ENCODE measurements at regions not wholly inside any gene's neighbourhood (a gene's known extent, or its start where the extent isn't known, plus 50 kb on each side); places are given as distances from the start of the nearest gene placed in this dataset.

DNA sequence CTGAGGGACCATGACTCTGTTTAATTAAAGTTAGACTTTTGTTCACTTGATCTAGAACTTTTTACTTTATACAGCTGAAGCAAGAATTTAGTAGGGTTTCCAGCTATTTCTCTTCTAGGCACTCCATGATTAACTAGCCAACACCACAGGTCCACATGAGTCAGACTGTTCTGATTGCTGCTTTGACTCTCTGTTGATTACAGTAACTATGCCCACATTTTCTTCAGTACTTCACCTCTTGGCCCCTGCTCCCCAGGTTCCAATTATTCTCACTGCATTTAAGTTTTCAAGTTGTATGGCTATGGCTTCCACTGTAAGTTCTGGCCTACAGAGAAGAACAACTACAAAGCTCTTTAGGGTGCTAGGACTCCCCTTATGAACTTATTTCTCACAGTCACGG lies 737.2 kb upstream of the IGFBP3 start:
- H3K4me1 ChIP-seq (ENCODE audit: insufficient read depth, low read length, poor library complexity, severe bottlenecking) = no peaks in the 10 kb centered on the region
- POLR2A ChIA-PET = interaction anchor here (1.4 kb wide), 1 partner anchor 12 kb away, joined by 3 read pairs; no protein-coding TSS in a partner anchor
- H3K9me2 ChIP-seq (ENCODE audit: insufficient read depth, low read length) = no peaks in the 10 kb centered on the region
- H4K20me1 ChIP-seq (ENCODE audit: insufficient read depth, low read length) = no peaks in the 10 kb centered on the region
- intact Hi-C loops (cut with micrococcal nuclease; ENCODE audit: unreplicated experiment) = no loop called here
- no peak overlapping the region for H3K4me2 ChIP-seq (ENCODE audit: low read length)
- no TSS peak for BruUV-seq (replicated peaks)
- no peaks in the 10 kb centered on the region for H3K79me2 ChIP-seq (ENCODE audit: insufficient read depth, low read depth, low read length)
- H3K9me3 ChIP-seq (ENCODE audit: low read length) = no peaks in the 10 kb centered on the region
- H2AFZ ChIP-seq (ENCODE audit: low read length) = no peak overlapping the region
- no peak overlapping the region for H3K4me3 ChIP-seq (ENCODE audit: low read depth, low read length, poor library complexity, severe bottlenecking)
- TF ChIP-seq EZH2phosphoT487 (IDR thresholded peaks at IDR 0.05; ENCODE audit: borderline replicate concordance, low read depth, low read length) = no peak
- TF ChIP-seq, protein P1, sequence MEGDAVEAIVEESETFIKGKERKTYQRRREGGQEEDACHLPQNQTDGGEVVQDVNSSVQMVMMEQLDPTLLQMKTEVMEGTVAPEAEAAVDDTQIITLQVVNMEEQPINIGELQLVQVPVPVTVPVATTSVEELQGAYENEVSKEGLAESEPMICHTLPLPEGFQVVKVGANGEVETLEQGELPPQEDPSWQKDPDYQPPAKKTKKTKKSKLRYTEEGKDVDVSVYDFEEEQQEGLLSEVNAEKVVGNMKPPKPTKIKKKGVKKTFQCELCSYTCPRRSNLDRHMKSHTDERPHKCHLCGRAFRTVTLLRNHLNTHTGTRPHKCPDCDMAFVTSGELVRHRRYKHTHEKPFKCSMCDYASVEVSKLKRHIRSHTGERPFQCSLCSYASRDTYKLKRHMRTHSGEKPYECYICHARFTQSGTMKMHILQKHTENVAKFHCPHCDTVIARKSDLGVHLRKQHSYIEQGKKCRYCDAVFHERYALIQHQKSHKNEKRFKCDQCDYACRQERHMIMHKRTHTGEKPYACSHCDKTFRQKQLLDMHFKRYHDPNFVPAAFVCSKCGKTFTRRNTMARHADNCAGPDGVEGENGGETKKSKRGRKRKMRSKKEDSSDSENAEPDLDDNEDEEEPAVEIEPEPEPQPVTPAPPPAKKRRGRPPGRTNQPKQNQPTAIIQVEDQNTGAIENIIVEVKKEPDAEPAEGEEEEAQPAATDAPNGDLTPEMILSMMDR (conservative IDR thresholded peaks at IDR 0.05; ENCODE audit: low read length) = no peak
- H3K27ac ChIP-seq (ENCODE audit: low read depth, low read length, poor library complexity, severe bottlenecking) = no peak overlapping the region
- H3K36me3 ChIP-seq (ENCODE audit: insufficient read depth, low read length) = no peaks in the 10 kb centered on the region
- no peak for DNase-seq (ENCODE audit: low spot score)
- CTCF ChIA-PET (ENCODE audit: unreplicated experiment) = no interaction called here

DNA sequence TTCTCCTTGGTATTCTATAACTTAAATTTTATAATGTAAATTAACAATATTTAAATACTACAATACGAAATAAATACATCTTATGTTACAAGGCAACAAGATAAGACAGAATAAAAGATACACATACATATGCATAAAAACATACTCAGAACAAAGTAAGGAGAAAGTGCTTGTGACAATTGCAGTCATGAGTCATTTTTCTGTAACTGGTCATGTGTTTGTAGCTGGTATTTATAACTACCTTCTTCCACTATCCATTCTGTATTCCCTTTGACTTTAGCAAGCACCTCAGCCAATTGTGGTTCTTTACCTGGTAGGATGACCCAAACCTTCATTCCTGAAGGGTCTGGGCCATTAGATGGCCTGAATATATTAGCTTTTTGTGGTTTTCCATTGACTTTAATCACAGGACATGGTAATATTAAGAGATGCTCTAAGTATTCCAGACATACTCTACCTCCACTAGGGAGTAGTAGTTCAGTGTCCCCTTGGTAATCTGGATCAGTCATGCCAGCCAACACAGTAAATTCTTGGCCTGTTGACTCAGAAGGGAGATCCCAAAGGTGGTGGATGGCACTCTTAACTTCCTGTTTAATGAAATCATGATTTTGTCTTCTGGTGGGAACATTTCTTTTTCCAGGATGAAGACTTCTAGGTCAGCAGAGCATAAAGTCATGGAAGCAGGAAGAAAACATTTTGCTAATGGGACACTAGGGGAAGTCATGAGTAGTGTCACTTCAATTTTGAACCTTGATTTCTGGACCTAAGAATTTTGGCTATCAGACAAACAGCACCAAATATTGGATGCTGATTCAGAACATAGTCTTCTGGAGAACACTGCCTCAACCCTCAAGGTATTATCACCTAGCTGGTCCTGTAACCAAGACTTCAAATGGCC lies 733.7 kb upstream of the IGFBP3 start:
- intact Hi-C loops (cut with micrococcal nuclease; ENCODE audit: unreplicated experiment) = no loop called here
- no TSS peak for BruUV-seq (replicated peaks)
- Histone ChIP-seq H3K4me3 (ENCODE audit: low read depth, low read length, poor library complexity, severe bottlenecking) (no peak overlapping the region), H3K27ac (ENCODE audit: low read depth, low read length, poor library complexity, severe bottlenecking) (no peak overlapping the region), H3K4me1 (ENCODE audit: insufficient read depth, low read length, poor library complexity, severe bottlenecking) (no peaks in the 10 kb centered on the region), H3K9me2 (ENCODE audit: insufficient read depth, low read length) (no peaks in the 10 kb centered on the region), H3K36me3 (ENCODE audit: insufficient read depth, low read length) (no peaks in the 10 kb centered on the region), H3K4me2 (ENCODE audit: low read length) (no peak overlapping the region), H4K20me1 (ENCODE audit: insufficient read depth, low read length) (no peaks in the 10 kb centered on the region), H3K79me2 (ENCODE audit: insufficient read depth, low read depth, low read length) (no peaks in the 10 kb centered on the region), H2AFZ (ENCODE audit: low read length) (no peak overlapping the region), H3K9me3 (ENCODE audit: low read length) (no peaks in the 10 kb centered on the region)
- DNase-seq (ENCODE audit: low spot score) = no peak
- ChIA-PET CTCF (ENCODE audit: unreplicated experiment) (no interaction called here), POLR2A (no interaction called here)
- TF ChIP-seq, protein P1 (conservative IDR thresholded peaks at IDR 0.05; ENCODE audit: low read length) = no peak
- TF ChIP-seq EZH2phosphoT487 (IDR thresholded peaks at IDR 0.05; ENCODE audit: borderline replicate concordance, low read depth, low read length) = no peak

DNA sequence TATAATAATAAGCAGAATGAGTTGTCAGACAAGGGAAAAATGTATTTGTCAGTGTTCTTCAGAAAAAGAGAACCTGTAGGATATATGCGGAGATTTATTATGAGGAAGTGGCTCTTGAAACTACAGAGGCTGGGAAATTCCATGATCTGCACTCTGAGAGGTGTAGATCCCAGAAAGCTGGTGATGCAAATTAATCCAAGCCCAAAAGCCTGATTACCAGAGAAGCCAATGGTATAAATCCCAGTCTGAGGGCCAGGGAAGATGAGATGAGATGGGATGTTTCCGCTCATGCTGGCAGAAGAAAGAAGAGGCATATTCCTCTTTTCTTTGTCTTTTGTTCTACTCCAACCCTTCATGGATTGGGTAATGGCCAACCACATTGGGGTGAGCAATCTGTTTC lies 732.8 kb upstream of the IGFBP3 start:
- H2AFZ ChIP-seq (ENCODE audit: low read length) = no peak overlapping the region
- H4K20me1 ChIP-seq (ENCODE audit: insufficient read depth, low read length) = no peaks in the 10 kb centered on the region
- H3K9me3 ChIP-seq (ENCODE audit: low read length) = no peaks in the 10 kb centered on the region
- no peak for DNase-seq (ENCODE audit: low spot score)
- no peaks in the 10 kb centered on the region for H3K4me1 ChIP-seq (ENCODE audit: insufficient read depth, low read length, poor library complexity, severe bottlenecking)
- intact Hi-C loops (cut with micrococcal nuclease; ENCODE audit: unreplicated experiment) = no loop called here
- H3K27ac ChIP-seq (ENCODE audit: low read depth, low read length, poor library complexity, severe bottlenecking) = no peak overlapping the region
- POLR2A ChIA-PET = no interaction called here
- CTCF ChIA-PET (ENCODE audit: unreplicated experiment) = no interaction called here
- H3K79me2 ChIP-seq (ENCODE audit: insufficient read depth, low read depth, low read length) = no peaks in the 10 kb centered on the region
- BruUV-seq (replicated peaks) = no TSS peak
- H3K9me2 ChIP-seq (ENCODE audit: insufficient read depth, low read length) = no peaks in the 10 kb centered on the region
- no peak for TF ChIP-seq EZH2phosphoT487 (IDR thresholded peaks at IDR 0.05; ENCODE audit: borderline replicate concordance, low read depth, low read length)
- TF ChIP-seq, protein P1 (conservative IDR thresholded peaks at IDR 0.05; ENCODE audit: low read length) = no peak
- no peak overlapping the region for H3K4me3 ChIP-seq (ENCODE audit: low read depth, low read length, poor library complexity, severe bottlenecking)
- no peak overlapping the region for H3K4me2 ChIP-seq (ENCODE audit: low read length)
- H3K36me3 ChIP-seq (ENCODE audit: insufficient read depth, low read length) = no peaks in the 10 kb centered on the region
